ENCODE measurements at regions not wholly inside any gene's neighbourhood (a gene's known extent, or its start where the extent isn't known, plus 50 kb on each side); places are given as distances from the start of the nearest gene placed in this dataset.
A peak's percentile ranks its signal among the peaks of the same experiment; 100 is the strongest.

DNA sequence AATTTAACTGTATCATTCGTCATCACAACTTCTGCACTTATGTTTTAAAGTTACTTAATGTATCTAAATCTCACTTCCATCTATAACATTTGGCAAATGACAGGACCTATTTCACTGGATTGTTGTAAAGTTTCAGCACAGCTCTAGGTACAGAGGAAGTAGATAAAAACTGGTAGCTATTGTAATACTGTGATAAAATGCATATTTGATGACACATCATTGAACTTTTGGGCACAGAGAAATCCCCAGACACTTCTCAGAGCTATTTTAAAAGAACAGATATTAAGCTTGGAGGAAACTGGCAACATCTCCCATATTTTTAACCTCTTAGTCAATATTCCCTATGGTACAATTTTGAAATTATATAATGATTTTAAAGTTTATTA lies 138.7 kb downstream of the RFPL4B start:
- no peak for TF ChIP-seq ZFX (IDR thresholded peaks at IDR 0.05)
- TF ChIP-seq, protein P1, sequence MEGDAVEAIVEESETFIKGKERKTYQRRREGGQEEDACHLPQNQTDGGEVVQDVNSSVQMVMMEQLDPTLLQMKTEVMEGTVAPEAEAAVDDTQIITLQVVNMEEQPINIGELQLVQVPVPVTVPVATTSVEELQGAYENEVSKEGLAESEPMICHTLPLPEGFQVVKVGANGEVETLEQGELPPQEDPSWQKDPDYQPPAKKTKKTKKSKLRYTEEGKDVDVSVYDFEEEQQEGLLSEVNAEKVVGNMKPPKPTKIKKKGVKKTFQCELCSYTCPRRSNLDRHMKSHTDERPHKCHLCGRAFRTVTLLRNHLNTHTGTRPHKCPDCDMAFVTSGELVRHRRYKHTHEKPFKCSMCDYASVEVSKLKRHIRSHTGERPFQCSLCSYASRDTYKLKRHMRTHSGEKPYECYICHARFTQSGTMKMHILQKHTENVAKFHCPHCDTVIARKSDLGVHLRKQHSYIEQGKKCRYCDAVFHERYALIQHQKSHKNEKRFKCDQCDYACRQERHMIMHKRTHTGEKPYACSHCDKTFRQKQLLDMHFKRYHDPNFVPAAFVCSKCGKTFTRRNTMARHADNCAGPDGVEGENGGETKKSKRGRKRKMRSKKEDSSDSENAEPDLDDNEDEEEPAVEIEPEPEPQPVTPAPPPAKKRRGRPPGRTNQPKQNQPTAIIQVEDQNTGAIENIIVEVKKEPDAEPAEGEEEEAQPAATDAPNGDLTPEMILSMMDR (conservative IDR thresholded peaks at IDR 0.05), result no peak
- no peak overlapping the region for H3K27ac ChIP-seq

DNA sequence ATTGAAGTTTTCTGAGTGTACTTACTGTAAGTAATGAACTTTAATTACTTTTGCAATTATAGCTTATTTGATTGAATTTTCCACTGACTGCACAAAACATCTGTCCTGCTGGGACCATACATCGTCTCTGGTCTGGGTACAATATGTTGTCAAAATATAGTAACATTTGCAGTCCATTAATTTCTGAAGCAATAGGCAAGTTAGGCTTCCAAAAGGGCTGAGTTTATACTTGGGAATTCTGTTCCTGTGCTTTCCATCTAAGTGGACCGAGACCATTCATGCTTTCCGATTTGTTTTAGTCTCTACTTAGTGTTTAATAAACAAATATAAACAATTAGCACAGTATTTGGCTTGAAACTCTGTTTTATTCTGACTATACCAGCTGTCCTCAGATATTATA lies 139.3 kb downstream of the RFPL4B start:
- TF ChIP-seq ZFX (IDR thresholded peaks at IDR 0.05), result no peak
- TF ChIP-seq, protein P1 (conservative IDR thresholded peaks at IDR 0.05), result no peak
- no peak overlapping the region for H3K27ac ChIP-seq

DNA sequence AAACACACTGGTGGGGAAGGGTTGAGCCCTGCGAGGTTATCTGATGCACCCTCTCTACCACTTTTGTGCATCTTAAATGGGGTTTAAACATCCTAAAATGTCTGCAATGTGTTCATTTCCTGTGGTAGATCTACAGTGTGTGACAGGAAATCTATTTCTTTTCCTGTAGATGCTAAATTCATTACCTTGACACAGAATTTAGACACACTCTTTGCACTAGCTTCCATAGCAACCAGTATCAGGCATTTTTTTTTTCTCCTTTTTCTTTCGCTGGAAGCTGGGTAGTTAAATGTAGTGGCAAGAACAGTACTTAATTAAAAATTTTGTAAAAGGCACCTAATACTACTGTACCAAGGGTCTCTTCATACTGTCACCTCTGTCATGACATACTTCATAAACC lies 141.1 kb downstream of the RFPL4B start:
- TF ChIP-seq ZFX (IDR thresholded peaks at IDR 0.05), result no peak
- TF ChIP-seq, protein P1 (conservative IDR thresholded peaks at IDR 0.05), result no peak
- H3K27ac ChIP-seq, result no peak overlapping the region

DNA sequence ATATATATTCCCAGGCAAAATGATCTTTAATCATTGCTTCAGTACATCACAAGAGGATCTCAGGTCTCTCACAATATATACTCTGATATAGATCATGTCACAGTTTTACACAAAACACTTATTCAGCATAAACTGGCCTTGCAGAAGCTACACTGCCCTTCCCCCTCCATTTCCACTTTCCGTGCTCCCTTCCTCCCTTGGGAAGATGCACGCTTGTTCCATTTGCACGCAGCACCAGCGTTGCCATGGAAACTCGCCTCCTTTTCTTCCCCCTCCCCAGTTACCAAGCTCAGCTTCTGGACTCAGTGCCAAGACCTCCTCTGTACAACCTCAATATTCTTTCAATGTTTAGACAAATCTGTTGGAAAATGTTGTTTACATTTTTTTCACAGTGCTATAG lies 154.6 kb downstream of the RFPL4B start:
- TF ChIP-seq ZFX (IDR thresholded peaks at IDR 0.05), result no peak
- TF ChIP-seq, protein P1 (conservative IDR thresholded peaks at IDR 0.05), result no peak

DNA sequence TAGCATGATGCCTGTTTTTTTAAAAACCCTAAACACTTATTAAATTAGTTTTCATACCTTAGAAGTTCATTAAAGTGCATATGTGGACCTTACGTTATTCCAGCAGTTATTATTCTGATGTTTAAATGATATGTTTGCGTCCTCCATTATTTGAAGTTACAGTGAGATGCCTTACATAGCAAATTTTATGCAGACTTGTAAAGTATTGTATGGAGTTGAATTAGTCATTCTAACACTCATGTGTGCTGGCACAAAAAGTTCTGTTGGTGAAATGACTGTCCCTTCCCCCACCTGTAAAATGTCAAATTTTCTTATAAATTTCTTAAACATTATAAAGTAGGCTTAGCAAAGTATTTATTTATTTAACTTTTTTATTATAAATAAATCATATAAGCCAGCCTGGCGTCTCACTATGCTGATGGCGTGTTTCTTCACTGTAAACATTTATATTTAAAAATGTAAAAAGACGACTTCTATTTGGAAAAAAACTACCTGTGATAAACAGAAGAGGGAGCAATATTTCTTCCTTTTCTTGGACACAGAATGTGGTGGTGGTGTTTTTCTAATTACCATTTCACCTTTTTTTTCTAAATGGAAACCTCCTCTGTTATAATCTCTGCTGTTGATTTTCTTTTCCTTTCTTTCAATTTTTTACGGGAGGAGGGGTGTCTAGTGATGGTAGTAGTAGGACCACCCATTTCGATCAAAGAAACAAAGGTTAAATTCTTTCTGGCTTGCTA lies 155.4 kb downstream of the RFPL4B start:
- no peak overlapping the region for H3K27ac ChIP-seq
- TF ChIP-seq, protein P1 (conservative IDR thresholded peaks at IDR 0.05), result peak; percentile 49
- no peak for TF ChIP-seq ZFX (IDR thresholded peaks at IDR 0.05)

More for the DNA sequence above, 154.6 kb downstream of the RFPL4B start:
- H3K27ac ChIP-seq, result no peak overlapping the region

DNA sequence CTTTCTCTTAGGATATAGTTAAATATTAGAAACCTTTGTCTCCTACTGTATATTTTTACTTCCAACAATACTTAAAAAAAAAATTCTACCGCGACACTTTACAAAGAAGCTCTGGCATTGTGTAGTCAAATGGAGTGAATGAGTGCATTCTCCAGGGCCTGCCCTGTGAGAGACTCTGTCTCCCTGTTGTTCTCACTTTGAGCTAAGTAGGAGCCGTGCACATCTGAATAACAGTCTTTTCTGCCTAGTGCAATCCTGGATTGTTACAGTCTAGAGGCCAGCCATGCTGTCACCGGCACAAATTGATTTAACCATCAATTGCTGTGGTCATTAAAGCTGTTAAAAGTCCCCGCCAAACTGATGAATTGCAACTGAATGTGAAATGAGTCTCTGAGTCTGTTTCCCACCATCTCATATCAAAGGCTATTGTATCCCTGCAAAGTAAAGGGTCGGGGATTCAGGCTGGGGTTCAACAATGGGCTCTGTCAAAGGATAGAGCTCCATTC lies 156.0 kb downstream of the RFPL4B start:
- no peak overlapping the region for H3K27ac ChIP-seq
- TF ChIP-seq, protein P1 (conservative IDR thresholded peaks at IDR 0.05), result no peak
- TF ChIP-seq ZFX (IDR thresholded peaks at IDR 0.05), result no peak

DNA sequence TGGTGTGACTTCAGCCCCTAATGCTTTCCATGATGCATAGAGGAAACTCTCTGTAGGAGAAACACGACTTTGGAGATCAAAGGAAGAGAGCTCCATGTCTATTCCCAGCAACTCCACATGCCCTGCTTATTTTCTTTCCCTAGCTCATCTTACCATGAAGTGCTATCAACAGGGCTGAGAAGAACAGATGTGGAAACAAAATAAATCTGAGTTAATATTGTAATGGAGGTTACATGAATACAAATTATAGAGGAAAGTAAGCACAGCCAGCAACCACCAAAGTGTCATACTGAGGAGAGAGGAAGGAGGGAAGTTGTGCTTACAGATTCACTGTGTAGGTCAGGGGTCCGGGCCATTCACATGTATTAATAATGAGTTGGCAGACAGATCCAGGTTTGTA lies 157.5 kb downstream of the RFPL4B start:
- TF ChIP-seq, protein P1 (conservative IDR thresholded peaks at IDR 0.05), result no peak
- H3K27ac ChIP-seq, result no peak overlapping the region

Data from C4-2B (cell line).